IMR-90 (cell line): ENCODE measurements at regions not wholly inside any gene's neighbourhood (a gene's known extent, or its start where the extent isn't known, plus 50 kb on each side); places are given as distances from the start of the nearest gene placed in this dataset.
"Not testable (repeated sequence)": the region's sequence is repeated elsewhere in the genome, so short reads cannot be mapped to it uniquely, and the experiment has no call there.

Experiments
- ATAC-seq: fragments of 200-7000 bp; cut with Tn5 transposase; 2 replicates; pipeline ENCODE4 v1.9.1; 2020; ENCODE audit warnings: low read depth, mild to moderate bottlenecking, moderate library complexity
- BruUV-seq: library from RNA; stranded (reverse); fragments of 400-500 nt; replicated peaks from 2 replicates; lab custom pipeline; 2021; lab: Mats Ljungman, UMichigan
- CTCF ChIA-PET: fragments of 300-600 bp; formaldehyde crosslinking; extraction: SDS; loops from one replicate; lab custom pipeline; 2021; ENCODE audit warnings: antibody characterized with exemption; lab: Yijun Ruan, JAX
- POLR2A ChIA-PET: fragments of 300-600 bp; sonication (Branson Sonifier 250); formaldehyde crosslinking; loops from one replicate; lab custom pipeline; 2022; ENCODE audit warnings: antibody characterized with exemption; ENCODE audit not compliant: unreplicated experiment; lab: Charles Lee
- DNase-seq: peaks from one replicate; pipeline ENCODE4 v3.0.0; 2013
- H2AFZ ChIP-seq: replicated peaks from 2 replicates; pipeline ENCODE3; 2013; ENCODE audit warnings: low read length, mild to moderate bottlenecking; ENCODE audit not compliant: poor library complexity
- H2AK5ac ChIP-seq: 2 replicates; pipeline ENCODE4 v1.6.1; 2013; ENCODE audit warnings: low read depth, low read length, inconsistent platforms
- H2AK9ac ChIP-seq: replicated peaks from 2 replicates; pipeline ENCODE3; 2013; ENCODE audit warnings: mild to moderate bottlenecking, low read depth, low read length, moderate library complexity; ENCODE audit not compliant: poor library complexity
- H2BK120ac ChIP-seq: 2 replicates; pipeline ENCODE4 v1.6.1; 2013; ENCODE audit warnings: low read depth, low read length, inconsistent platforms
- H2BK15ac ChIP-seq: 3 replicates; pipeline ENCODE4 v1.6.1; 2013; ENCODE audit warnings: low read depth, low read length, inconsistent platforms
- H2BK20ac ChIP-seq: 2 replicates; pipeline ENCODE4 v1.6.1; 2013; ENCODE audit warnings: low read depth, mild to moderate bottlenecking, inconsistent platforms, low read length, moderate library complexity
- H2BK5ac ChIP-seq: 2 replicates; pipeline ENCODE4 v1.6.1; 2013; ENCODE audit warnings: mild to moderate bottlenecking, low read depth, low read length, inconsistent platforms; ENCODE audit not compliant: poor library complexity, severe bottlenecking
- H3K14ac ChIP-seq: replicated peaks from 2 replicates; pipeline ENCODE4 v1.6.1; 2013; ENCODE audit warnings: low read depth, low read length, inconsistent platforms
- H3K18ac ChIP-seq: 2 replicates; pipeline ENCODE4 v1.6.1; 2013; ENCODE audit warnings: low read depth, low read length, control low read depth
- H3K23ac ChIP-seq: 2 replicates; pipeline ENCODE4 v1.6.1; 2013; ENCODE audit warnings: low read depth, low read length, inconsistent platforms
- H3K27ac ChIP-seq: 2 replicates; pipeline ENCODE4 v1.5.1; 2013; ENCODE audit warnings: mild to moderate bottlenecking, control low read depth, low read length; ENCODE audit not compliant: insufficient read depth
- H3K27me3 ChIP-seq: 2 replicates; pipeline ENCODE4 v1.6.1; 2013; ENCODE audit warnings: low read length; ENCODE audit not compliant: control insufficient read depth, insufficient read depth
- H3K36me3 ChIP-seq: 2 replicates; pipeline ENCODE4 v1.6.1; 2013; ENCODE audit warnings: low read length, mixed read lengths; ENCODE audit not compliant: control insufficient read depth, insufficient read depth
- H3K4ac ChIP-seq: 2 replicates; pipeline ENCODE4 v1.6.1; 2013; ENCODE audit warnings: low read depth, low read length, inconsistent platforms
- H3K4me1 ChIP-seq: 2 replicates; pipeline ENCODE4 v1.6.1; 2013; ENCODE audit warnings: low read length, mixed read lengths; ENCODE audit not compliant: control insufficient read depth, insufficient read depth
- H3K4me2 ChIP-seq: 2 replicates; pipeline ENCODE4 v1.6.1; 2013; ENCODE audit warnings: low read depth, mild to moderate bottlenecking, control low read depth, low read length, moderate library complexity
- H3K4me3 ChIP-seq: 2 replicates; pipeline ENCODE4 v1.5.1; 2013; ENCODE audit warnings: low read depth, mild to moderate bottlenecking, control low read depth, low read length, moderate library complexity; ENCODE audit not compliant: insufficient read depth
- H3K56ac ChIP-seq: 2 replicates; pipeline ENCODE4 v1.6.1; 2013; ENCODE audit warnings: low read length, inconsistent platforms; ENCODE audit not compliant: insufficient read depth; ENCODE audit errors: extremely low read depth
- H3K79me1 ChIP-seq, 2 experiments: 2 replicates each; pipeline ENCODE4 v1.6.1; 2013; ENCODE audit warnings: low read length in 2 of 2, inconsistent platforms in 1 of 2, low read depth in 1 of 2
- H3K9ac ChIP-seq: 2 replicates; pipeline ENCODE4 v1.6.1; 2013; ENCODE audit warnings: low read depth, low read length, control low read depth
- H3K9me1 ChIP-seq: 2 replicates; pipeline ENCODE4 v1.6.1; 2013; ENCODE audit warnings: low read length, inconsistent platforms; ENCODE audit not compliant: insufficient read depth
- H3K9me3 ChIP-seq: 2 replicates; pipeline ENCODE4 v1.6.1; 2013; ENCODE audit warnings: low read length; ENCODE audit not compliant: control insufficient read depth, insufficient read depth
- H4K20me1 ChIP-seq: 2 replicates; pipeline ENCODE4 v1.6.1; 2013; ENCODE audit warnings: low read length, inconsistent platforms; ENCODE audit not compliant: insufficient read depth
- H4K5ac ChIP-seq: 2 replicates; pipeline ENCODE4 v1.6.1; 2013; ENCODE audit warnings: mild to moderate bottlenecking, low read depth, low read length, control low read depth
- H4K8ac ChIP-seq, 2 experiments: 2 replicates each; pipeline ENCODE4 v1.6.1; 2013; ENCODE audit warnings: low read depth in 2 of 2, low read length in 2 of 2, control low read depth in 1 of 2, inconsistent platforms in 1 of 2
- H4K91ac ChIP-seq: 2 replicates; pipeline ENCODE4 v1.6.1; 2013; ENCODE audit warnings: low read depth, low read length, inconsistent platforms; ENCODE audit not compliant: insufficient read depth
- CEBPB ChIP-seq: IDR thresholded peaks from 2 replicates; pipeline ENCODE4 v1.6.1; 2012; ENCODE audit warnings: low read depth, low read length, improper control_type of control experiment
- CHD1 ChIP-seq: IDR thresholded peaks from 2 replicates; pipeline ENCODE4 v1.6.1; 2012; ENCODE audit warnings: low read depth, low read length, improper control_type of control experiment
- WGBS, 2 experiments: methylation state at CpG; one replicate each; pipeline versions ENCODE4 v1.1.5 to v1.1.7; 2013; ENCODE audit warnings: missing lambda C conversion rate in 2 of 2; ENCODE audit not compliant: insufficient read length in 1 of 2; ENCODE audit errors: extremely low coverage in 2 of 2; 5-methylcytosine and 5-hydroxymethylcytosine counted together
- dilution Hi-C: fragments of 300-500 bp; cut with HindIII; formaldehyde crosslinking; loops from one replicate; pipeline ENCODE4 v1.14.3; 2018; ENCODE audit warnings: low sequenced_read_pairs; ENCODE audit not compliant: unreplicated experiment
- in situ Hi-C: fragments of 300-500 bp; cut with MboI; formaldehyde crosslinking; loops from 3 replicates; pipeline ENCODE4 v1.14.3; 2019; ENCODE audit warnings: low sequenced_read_pairs, inconsistent platforms, mixed read lengths
- intact Hi-C: fragments of 100-400 bp; cut with micrococcal nuclease; formaldehyde crosslinking; loops from 2 replicates; pipeline ENCODE4 v1.10.0; 2022

- WGBS, 2 experiments: no CpG with 5 or more reads among the region's 2 CpGs
- no peak overlapping the region for H3K4me3 ChIP-seq
- no peak overlapping the region for H3K27ac ChIP-seq
- BruUV-seq: no TSS peak
- H4K5ac ChIP-seq: no peak overlapping the region
- intact Hi-C loops (no loop called here), dilution Hi-C loops (no loop called here), in situ Hi-C loops (no loop called here)
- ChIA-PET POLR2A (no interaction called here), CTCF (interaction anchor here (0.6 kb wide), 1 partner anchor 1875 kb away, joined by 3 read pairs; no protein-coding TSS in a partner anchor)
- no peak overlapping the region for H2AK5ac ChIP-seq
- H3K4ac ChIP-seq: no peak overlapping the region
- DNase-seq (no peak), ATAC-seq (no peak)
- H3K9ac ChIP-seq: no peak overlapping the region
- no peaks in the 10 kb centered on the region for H4K20me1 ChIP-seq
- no peak overlapping the region for H3K23ac ChIP-seq
- TF ChIP-seq CEBPB (peak; percentile 80), CHD1 (no peak)
- no peaks in the 10 kb centered on the region for H3K36me3 ChIP-seq
- no peaks in the 10 kb centered on the region for H3K27me3 ChIP-seq
- H2BK5ac ChIP-seq: no peak overlapping the region
- no peaks in the 10 kb centered on the region for H3K9me1 ChIP-seq
- no peak overlapping the region for H4K91ac ChIP-seq
- no peak overlapping the region for H2AFZ ChIP-seq
- no peak overlapping the region for H3K4me2 ChIP-seq
- no peak overlapping the region for H2BK120ac ChIP-seq
- no peaks in the 10 kb centered on the region for H3K79me1 ChIP-seq
- no peak overlapping the region for H2BK20ac ChIP-seq
- no peak overlapping the region for H3K56ac ChIP-seq
- H3K9me3 ChIP-seq: peaks cover 8% of the 10 kb centered on the region; the same call in 1 of the 2 replicates
- H3K18ac ChIP-seq: no peak overlapping the region
- no peak overlapping the region for H2AK9ac ChIP-seq
- no peak overlapping the region for H2BK15ac ChIP-seq
- no peak overlapping the region for H4K8ac ChIP-seq
- H3K14ac ChIP-seq: no peak overlapping the region
- no peaks in the 10 kb centered on the region for H3K4me1 ChIP-seq
These were observed 751.5 kb upstream of the ALG10B start for GRCh38 chr12:37565112-37565511.

GRCh38 chr12:37570547-37570946 is 746.0 kb upstream of the ALG10B start:
- H3K9me3 ChIP-seq, H3K36me3 ChIP-seq, H3K79me1 ChIP-seq, intact Hi-C loops, H3K18ac ChIP-seq, H2AK5ac ChIP-seq, H3K27ac ChIP-seq, H3K4me1 ChIP-seq, H2AFZ ChIP-seq, H3K23ac ChIP-seq, H3K4me3 ChIP-seq, H4K20me1 ChIP-seq, POLR2A ChIA-PET, H4K5ac ChIP-seq, H3K4ac ChIP-seq, H2BK15ac ChIP-seq, H2AK9ac ChIP-seq, BruUV-seq, DNase-seq, H4K8ac ChIP-seq, H3K9me1 ChIP-seq, ATAC-seq, H3K14ac ChIP-seq, in situ Hi-C loops, H2BK120ac ChIP-seq, dilution Hi-C loops, H3K9ac ChIP-seq, CTCF ChIA-PET, H2BK20ac ChIP-seq, H3K27me3 ChIP-seq, H3K4me2 ChIP-seq, H4K91ac ChIP-seq, H3K56ac ChIP-seq, H2BK5ac ChIP-seq: not testable (repeated sequence)
- WGBS, 2 experiments: no CpG with 5 or more reads among the region's 2 CpGs
